ENCODE measurements at regions not wholly inside any gene's neighbourhood (a gene's known extent, or its start where the extent isn't known, plus 50 kb on each side); places are given as distances from the start of the nearest gene placed in this dataset.

DNA sequence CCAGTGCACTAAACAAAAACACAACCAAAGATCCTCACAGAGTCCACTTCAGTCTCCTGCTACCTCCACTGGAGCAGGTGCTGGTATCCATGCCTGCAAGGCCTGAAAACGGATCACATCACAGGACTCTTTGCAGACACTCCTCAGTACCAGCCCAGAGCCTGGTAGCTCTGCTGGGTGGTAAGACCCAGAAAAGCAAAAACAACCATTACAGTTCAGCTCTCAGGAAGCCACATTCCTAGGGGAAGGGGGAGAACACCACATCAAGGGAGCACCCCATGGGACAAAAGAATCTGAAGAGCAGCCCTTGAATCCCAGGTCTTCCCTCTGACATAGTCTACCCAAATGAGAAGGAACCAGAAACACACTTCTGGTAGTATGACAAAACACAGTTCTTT lies 52.5 kb upstream of the PFN2 start:
- peaks cover 8% of the 10 kb centered on the region for H3K4me1 Mint-ChIP-seq
- peaks cover 19% of the 10 kb centered on the region for H3K9me3 Mint-ChIP-seq
- H3K27me3 Mint-ChIP-seq = peaks cover 50% of the 10 kb centered on the region
- H3K4me3 Mint-ChIP-seq = no peak overlapping the region
- H3K36me3 Mint-ChIP-seq = peaks cover 9% of the 10 kb centered on the region
- no peak for ATAC-seq
- H3K27ac Mint-ChIP-seq = no peak overlapping the region

DNA sequence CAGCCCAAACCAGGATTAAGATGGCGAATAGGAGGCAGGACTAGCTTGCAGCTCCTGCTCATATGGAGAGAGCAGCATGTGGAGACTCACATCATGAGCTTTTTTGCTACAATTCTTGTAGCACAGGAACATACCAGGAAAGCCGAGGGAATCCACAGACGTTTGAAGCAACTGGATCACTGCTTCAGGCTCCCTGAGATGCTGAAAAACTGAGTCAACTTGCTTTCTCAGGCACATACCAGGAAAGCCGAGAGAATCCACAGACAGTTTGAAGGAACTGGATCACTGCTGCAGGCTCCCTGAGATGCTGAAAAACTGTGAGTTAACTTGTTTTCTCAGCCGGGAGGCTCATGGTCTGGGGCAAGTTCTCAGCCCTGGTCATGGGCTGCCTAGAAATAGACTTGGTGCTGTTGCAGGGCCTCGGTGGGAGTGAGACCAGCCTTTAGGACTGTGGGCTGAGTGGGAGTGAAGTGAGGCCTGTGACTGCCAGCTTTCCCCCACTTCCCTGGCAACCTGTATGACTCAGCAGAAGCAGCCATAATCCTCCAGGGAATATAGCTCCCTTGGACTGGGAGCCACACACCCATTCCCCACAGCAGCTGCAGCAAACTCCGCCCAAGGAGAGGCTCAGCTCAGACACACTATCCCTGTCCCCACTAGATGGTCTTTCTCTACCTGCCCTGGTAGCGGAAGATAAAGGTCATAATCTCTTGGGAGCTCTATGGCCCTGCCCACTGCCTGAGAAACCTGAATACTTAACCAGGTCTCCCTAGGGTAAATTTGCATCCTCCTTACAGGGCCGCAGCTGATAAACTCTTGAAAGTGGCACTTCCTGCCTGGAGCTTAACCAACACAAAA lies 51.9 kb upstream of the PFN2 start:
- Mint-ChIP-seq H3K4me1 (peaks cover 8% of the 10 kb centered on the region), H3K4me3 (no peak overlapping the region), H3K27ac (no peak overlapping the region), H3K27me3 (peaks cover 50% of the 10 kb centered on the region), H3K9me3 (peaks cover 15% of the 10 kb centered on the region), H3K36me3 (peaks cover 9% of the 10 kb centered on the region)
- peak; percentile 41 for ATAC-seq

DNA sequence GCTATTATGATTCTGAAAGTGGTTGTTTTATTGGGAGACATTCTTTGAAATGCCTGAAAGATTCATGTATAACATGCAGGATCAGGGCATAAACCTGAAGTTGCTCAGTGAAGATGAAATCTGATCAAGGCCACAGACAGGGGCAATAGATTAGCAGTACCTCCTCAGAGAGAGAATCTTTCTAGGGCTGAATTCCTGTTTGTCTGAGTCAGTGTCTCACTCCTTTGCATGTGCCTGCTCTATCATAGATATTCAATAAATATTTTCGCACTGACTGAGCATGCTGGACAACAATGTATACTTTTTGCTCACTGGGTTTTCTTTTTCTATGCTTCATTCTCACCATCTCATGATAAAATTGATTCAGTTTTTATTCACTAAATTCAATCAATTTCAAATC lies 49.8 kb upstream of the PFN2 start:
- ATAC-seq = no peak
- Mint-ChIP-seq H3K27me3 (peaks cover 39% of the 10 kb centered on the region), H3K9me3 (peaks cover 13% of the 10 kb centered on the region)

More for the DNA sequence above, 49.8 kb upstream of the PFN2 start:
- H3K27ac Mint-ChIP-seq = no peak overlapping the region
- H3K4me1 Mint-ChIP-seq = peaks cover 8% of the 10 kb centered on the region
- no peak overlapping the region for H3K4me3 Mint-ChIP-seq
- H3K36me3 Mint-ChIP-seq = peaks cover 9% of the 10 kb centered on the region
